ENCODE measurements at regions not wholly inside any gene's neighbourhood (a gene's known extent, or its start where the extent isn't known, plus 50 kb on each side); places are given as distances from the start of the nearest gene placed in this dataset.
A peak's percentile ranks its signal among the peaks of the same experiment; 100 is the strongest.

DNA sequence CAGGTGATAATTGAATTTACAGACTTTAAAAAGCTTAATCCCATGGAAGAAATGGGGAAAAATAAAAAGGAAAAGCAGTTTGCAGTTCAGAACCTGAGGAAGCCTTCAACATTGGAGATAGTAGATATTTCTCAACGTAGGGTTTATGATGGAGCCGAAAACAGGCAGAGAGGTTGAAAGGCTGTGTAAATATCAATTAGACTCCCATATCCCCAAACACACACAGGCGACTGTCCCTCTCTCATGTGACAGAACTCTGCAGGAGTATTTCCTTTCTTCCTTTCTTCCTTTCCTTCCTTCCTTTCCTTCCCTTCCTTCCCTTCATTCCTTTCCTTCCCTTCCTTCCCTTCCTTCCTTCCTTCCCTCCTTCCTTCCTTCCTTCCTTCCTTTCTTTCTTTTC, 406.5 kb downstream of the LPIN1 start:
- Histone ChIP-seq H3K4me3 (ENCODE audit: low read length in 2 of 2) (no peak overlapping the region), H3K9me3 (ENCODE audit: control insufficient read depth in 1 of 2, low read length in 2 of 2) (no peaks in the 10 kb centered on the region), H3K4me1 (ENCODE audit: insufficient read depth, low read length) (no peaks in the 10 kb centered on the region), H3K27me3 (ENCODE audit: insufficient read depth, low read length) (no peaks in the 10 kb centered on the region), H3K36me3 (ENCODE audit: insufficient read depth, low read length) (no peaks in the 10 kb centered on the region), H3K27ac (ENCODE audit: low read depth, low read length) (no peak overlapping the region)
- intact Hi-C loops (cut with micrococcal nuclease), result no loop called here
- no peak for DNase-seq
- H3K9me3 Mint-ChIP-seq, result no peaks in the 10 kb centered on the region
- H3K36me3 Mint-ChIP-seq, result no peaks in the 10 kb centered on the region
- POLR2A ChIA-PET (ENCODE audit: partially characterized antibody), result no interaction called here
- no peak overlapping the region for H3K4me3 Mint-ChIP-seq
- peak overlapping the region in 1 of 7 donors; percentile 19 for H3K27ac Mint-ChIP-seq
- H3K4me1 Mint-ChIP-seq, result peaks cover 0 to 6% (median 0%) of the 10 kb centered on the region in 4 donors
- CTCF ChIA-PET (ENCODE audit: partially characterized antibody), result interaction anchor here (1.2 kb wide), 1 partner anchor 14 kb away, joined by 3 read pairs; no protein-coding TSS in a partner anchor
- H3K27me3 Mint-ChIP-seq, result peaks cover 0 to 2% of the 10 kb centered on the region in 2 donors

DNA sequence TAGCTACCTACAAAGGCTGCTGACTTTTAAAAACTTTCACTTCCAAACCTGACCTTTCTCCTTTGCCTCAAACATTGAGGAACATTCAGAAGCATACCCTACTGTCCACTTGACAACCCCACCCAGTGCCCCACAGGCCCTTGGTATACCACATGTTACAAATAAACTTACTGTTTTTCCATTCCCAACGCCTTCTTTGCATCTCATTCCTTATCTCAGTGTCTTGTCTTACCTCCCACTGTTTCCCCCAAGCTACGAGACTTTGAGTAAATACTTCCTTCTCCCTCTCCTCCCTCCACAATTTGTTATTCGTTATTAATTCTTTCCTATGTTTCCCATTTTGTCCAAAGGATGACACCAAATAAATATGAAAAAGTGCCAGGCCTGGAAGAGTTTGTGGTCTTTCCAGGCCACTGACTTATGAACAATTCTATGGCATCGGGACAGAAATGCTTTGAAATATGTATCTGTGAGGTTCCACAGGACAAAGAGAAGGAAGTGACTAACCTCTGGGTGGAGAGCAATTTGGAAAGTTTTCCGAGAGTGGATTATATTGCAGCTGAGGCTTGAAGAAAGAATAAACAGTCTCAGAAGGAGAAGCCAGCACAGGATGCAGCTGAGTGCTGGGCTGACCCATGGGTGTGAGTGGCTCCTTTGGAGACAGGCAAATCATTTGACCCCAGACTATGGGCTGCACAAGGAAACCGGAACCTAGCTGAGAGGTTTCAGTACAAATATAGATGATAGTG, 409.0 kb downstream of the LPIN1 start:
- Mint-ChIP-seq H3K9me3 (peaks cover 0 to 4% (median 0%) of the 10 kb centered on the region in 8 donors), H3K4me1 (peaks cover 0 to 6% (median 0%) of the 10 kb centered on the region in 4 donors), H3K4me3 (no peak overlapping the region), H3K36me3 (no peaks in the 10 kb centered on the region), H3K27me3 (peaks cover 2% of the 10 kb centered on the region in 2 donors), H3K27ac (no peak overlapping the region)
- Histone ChIP-seq H3K4me1 (ENCODE audit: insufficient read depth, low read length) (no peaks in the 10 kb centered on the region), H3K36me3 (ENCODE audit: insufficient read depth, low read length) (no peaks in the 10 kb centered on the region), H3K27ac (ENCODE audit: low read depth, low read length) (no peak overlapping the region), H3K27me3 (ENCODE audit: insufficient read depth, low read length) (no peaks in the 10 kb centered on the region), H3K4me3 (ENCODE audit: low read length in 2 of 2) (no peak overlapping the region), H3K9me3 (ENCODE audit: control insufficient read depth in 1 of 2, low read length in 2 of 2) (no peaks in the 10 kb centered on the region)
- no peak for DNase-seq
- ChIA-PET CTCF (ENCODE audit: partially characterized antibody) (interaction anchor here (1.3 kb wide), 1 partner anchor 9 kb away, joined by 3 read pairs; no protein-coding TSS in a partner anchor), POLR2A (ENCODE audit: partially characterized antibody) (no interaction called here)
- intact Hi-C loops (cut with micrococcal nuclease), result no loop called here

DNA sequence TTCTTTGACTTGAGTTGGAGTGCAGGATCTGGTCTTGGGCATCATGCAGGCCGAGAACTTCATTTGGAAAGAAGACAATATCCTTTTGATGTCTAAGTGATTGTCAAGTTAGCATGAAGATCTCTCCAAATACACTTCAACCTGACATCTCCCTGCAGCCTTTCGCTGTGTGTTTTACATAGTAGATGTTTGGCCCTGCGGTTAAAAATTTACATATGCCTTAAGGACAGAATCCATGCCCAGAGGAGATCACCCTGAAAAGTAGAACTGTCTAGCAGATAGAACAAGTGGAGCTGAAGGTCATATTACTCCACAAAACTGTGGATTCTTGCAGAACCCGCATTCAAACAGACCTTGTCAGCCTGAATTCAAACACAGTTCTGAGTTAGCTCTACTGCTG, 409.9 kb downstream of the LPIN1 start:
- no peaks in the 10 kb centered on the region for H3K36me3 Mint-ChIP-seq
- intact Hi-C loops (cut with micrococcal nuclease), result no loop called here
- H3K27me3 ChIP-seq (ENCODE audit: insufficient read depth, low read length), result no peaks in the 10 kb centered on the region
- H3K4me1 Mint-ChIP-seq, result peaks cover 0 to 6% (median 0%) of the 10 kb centered on the region in 4 donors
- H3K36me3 ChIP-seq (ENCODE audit: insufficient read depth, low read length), result no peaks in the 10 kb centered on the region
- ChIA-PET POLR2A (ENCODE audit: partially characterized antibody) (no interaction called here), CTCF (ENCODE audit: partially characterized antibody) (interaction anchor here (1.3 to 1.5 kb wide), 2 partner anchors 8 to 775 kb away, joined by 3 to 4 read pairs; no protein-coding TSS in a partner anchor)
- no peaks in the 10 kb centered on the region for H3K9me3 ChIP-seq (ENCODE audit: control insufficient read depth in 1 of 2, low read length in 2 of 2)
- H3K27ac Mint-ChIP-seq, result no peak overlapping the region
- H3K4me3 Mint-ChIP-seq, result no peak overlapping the region
- no peak for DNase-seq
- H3K27me3 Mint-ChIP-seq, result peaks cover 2 to 3% of the 10 kb centered on the region in 2 donors
- H3K27ac ChIP-seq (ENCODE audit: low read depth, low read length), result no peak overlapping the region
- H3K4me1 ChIP-seq (ENCODE audit: insufficient read depth, low read length), result no peaks in the 10 kb centered on the region
- no peak overlapping the region for H3K4me3 ChIP-seq (ENCODE audit: low read length in 2 of 2)
- peaks cover 0 to 7% (median 0%) of the 10 kb centered on the region in 8 donors for H3K9me3 Mint-ChIP-seq

DNA sequence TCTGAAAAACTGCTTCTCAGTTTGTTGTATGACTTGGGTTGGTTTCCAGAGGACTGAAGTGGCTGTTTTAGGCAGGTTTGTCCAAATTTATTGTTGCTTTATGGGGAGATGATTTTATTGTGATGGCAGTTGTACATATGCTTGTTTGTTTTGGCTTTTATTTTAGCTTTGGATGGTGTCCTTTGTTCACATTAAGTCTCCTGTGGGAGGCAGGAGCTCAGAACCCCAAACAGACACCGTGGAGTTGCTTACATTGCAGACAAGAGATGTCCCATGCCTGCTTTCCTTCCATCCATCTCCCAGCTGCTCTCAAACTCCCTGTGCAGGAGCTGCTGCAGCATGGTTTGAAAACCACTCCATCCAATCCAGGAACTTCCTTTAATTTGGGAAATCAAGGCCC, 414.7 kb downstream of the LPIN1 start:
- H3K4me3 Mint-ChIP-seq, result no peak overlapping the region
- H3K4me3 ChIP-seq (ENCODE audit: low read length in 2 of 2), result no peak overlapping the region
- H3K9me3 ChIP-seq (ENCODE audit: control insufficient read depth in 1 of 2, low read length in 2 of 2), result no peaks in the 10 kb centered on the region
- no peak for DNase-seq
- no peak overlapping the region for H3K27ac ChIP-seq (ENCODE audit: low read depth, low read length)
- no peaks in the 10 kb centered on the region for H3K36me3 ChIP-seq (ENCODE audit: insufficient read depth, low read length)
- no peaks in the 10 kb centered on the region for H3K4me1 ChIP-seq (ENCODE audit: insufficient read depth, low read length)
- POLR2A ChIA-PET (ENCODE audit: partially characterized antibody), result no interaction called here
- H3K27me3 Mint-ChIP-seq, result peaks cover 0 to 7% of the 10 kb centered on the region in 2 donors
- H3K27ac Mint-ChIP-seq, result peak overlapping the region in 1 of 7 donors; percentile 67
- H3K36me3 Mint-ChIP-seq, result peaks cover 0 to 5% of the 10 kb centered on the region in 2 donors
- CTCF ChIA-PET (ENCODE audit: partially characterized antibody), result interaction anchor here (2.0 kb wide), 1 partner anchor 297 kb away, joined by 5 read pairs; no protein-coding TSS in a partner anchor
- H3K4me1 Mint-ChIP-seq, result peaks cover 0 to 7% (median 6%) of the 10 kb centered on the region in 4 donors
- no peaks in the 10 kb centered on the region for H3K27me3 ChIP-seq (ENCODE audit: insufficient read depth, low read length)
- H3K9me3 Mint-ChIP-seq, result peaks cover 0 to 7% (median 0%) of the 10 kb centered on the region in 8 donors
- intact Hi-C loops (cut with micrococcal nuclease), result no loop called here

DNA sequence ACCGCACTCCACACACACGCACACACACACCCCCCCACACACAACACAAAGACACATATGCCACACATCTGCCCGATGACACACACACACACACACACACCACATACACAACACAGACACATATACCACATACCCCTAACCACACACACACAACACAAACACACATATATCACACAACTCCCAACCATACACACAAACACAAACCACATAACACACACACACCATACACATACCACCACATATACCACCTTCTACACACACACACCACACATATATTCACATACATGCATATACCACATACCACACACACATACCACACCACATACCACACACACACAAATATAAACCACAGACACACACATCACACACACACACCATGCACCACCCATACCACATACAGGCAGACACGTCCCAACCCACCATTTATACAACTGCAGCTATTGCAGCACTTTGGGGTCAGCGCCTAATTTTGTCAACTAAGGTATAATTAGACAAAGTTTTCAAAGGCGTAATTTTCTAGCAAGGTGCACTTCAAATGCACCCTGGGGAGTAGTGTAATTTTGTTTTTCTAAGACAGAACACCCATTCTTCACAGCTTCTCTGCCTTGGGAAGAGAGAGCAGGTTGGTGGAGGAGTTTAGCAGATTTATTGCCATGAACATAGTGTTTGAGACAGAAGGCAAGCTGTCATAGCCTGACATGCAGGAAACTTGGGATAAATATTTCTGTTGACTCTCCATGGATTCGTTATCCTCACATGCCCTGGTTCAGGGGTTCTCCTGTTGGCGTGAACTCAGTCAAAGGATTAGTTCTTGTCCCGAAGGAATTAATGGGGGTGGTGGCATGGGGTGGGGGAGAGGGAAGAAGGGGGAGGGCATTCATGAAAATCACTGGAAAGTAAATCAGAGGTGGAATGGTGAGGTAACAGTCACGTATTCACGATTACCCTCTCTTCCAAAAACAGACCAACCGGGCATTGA, 416.1 kb downstream of the LPIN1 start:
- H3K9me3 ChIP-seq (ENCODE audit: control insufficient read depth in 1 of 2, low read length in 2 of 2), result no peaks in the 10 kb centered on the region
- intact Hi-C loops (cut with micrococcal nuclease), result no loop called here
- Mint-ChIP-seq H3K9me3 (peaks cover 0 to 7% (median 0%) of the 10 kb centered on the region in 8 donors), H3K4me3 (no peak overlapping the region), H3K36me3 (peaks cover 0 to 5% of the 10 kb centered on the region in 2 donors), H3K27me3 (peaks cover 0 to 7% of the 10 kb centered on the region in 2 donors), H3K4me1 (peaks cover under 1 to 8% (median 6%) of the 10 kb centered on the region in 4 donors), H3K27ac (peak overlapping the region in 2 of 7 donors; percentile 20 to 25)
- no peaks in the 10 kb centered on the region for H3K36me3 ChIP-seq (ENCODE audit: insufficient read depth, low read length)
- no peak overlapping the region for H3K27ac ChIP-seq (ENCODE audit: low read depth, low read length)
- no peaks in the 10 kb centered on the region for H3K4me1 ChIP-seq (ENCODE audit: insufficient read depth, low read length)
- POLR2A ChIA-PET (ENCODE audit: partially characterized antibody), result no interaction called here
- H3K27me3 ChIP-seq (ENCODE audit: insufficient read depth, low read length), result no peaks in the 10 kb centered on the region
- CTCF ChIA-PET (ENCODE audit: partially characterized antibody), result interaction anchor here (0.6 kb wide), 1 partner anchor 15 kb away, joined by 3 read pairs; no protein-coding TSS in a partner anchor
- no peak overlapping the region for H3K4me3 ChIP-seq (ENCODE audit: low read length in 2 of 2)
- DNase-seq, result no peak

DNA sequence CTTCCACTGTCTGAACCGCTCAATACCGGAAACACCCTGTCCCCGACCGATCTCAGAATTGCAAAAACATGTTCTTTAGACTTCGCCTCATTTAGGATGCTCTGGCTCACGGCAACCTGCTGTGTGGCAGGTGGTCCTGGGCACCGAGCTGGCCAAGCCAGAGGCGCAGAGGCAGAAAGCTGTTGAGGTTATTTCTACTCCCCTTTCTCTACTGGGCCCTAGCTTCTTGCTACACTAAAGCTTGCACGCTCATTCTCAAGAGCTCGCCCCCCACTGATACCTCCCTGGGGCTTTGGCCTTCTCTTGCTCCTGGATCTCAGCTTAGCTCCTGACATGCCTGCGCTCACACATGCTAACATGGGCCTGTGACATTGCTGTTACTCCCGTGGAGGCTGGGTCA, 417.4 kb downstream of the LPIN1 start:
- Histone ChIP-seq H3K4me3 (ENCODE audit: low read length in 2 of 2) (no peak overlapping the region), H3K27ac (ENCODE audit: low read depth, low read length) (no peak overlapping the region), H3K27me3 (ENCODE audit: insufficient read depth, low read length) (no peaks in the 10 kb centered on the region), H3K36me3 (ENCODE audit: insufficient read depth, low read length) (no peaks in the 10 kb centered on the region), H3K9me3 (ENCODE audit: control insufficient read depth in 1 of 2, low read length in 2 of 2) (no peaks in the 10 kb centered on the region), H3K4me1 (ENCODE audit: insufficient read depth, low read length) (peaks cover 6% of the 10 kb centered on the region)
- no peak overlapping the region for H3K27ac Mint-ChIP-seq
- peaks cover 0 to 7% of the 10 kb centered on the region in 2 donors for H3K27me3 Mint-ChIP-seq
- H3K36me3 Mint-ChIP-seq, result peaks cover 0 to 5% of the 10 kb centered on the region in 2 donors
- H3K4me3 Mint-ChIP-seq, result no peak overlapping the region
- ChIA-PET POLR2A (ENCODE audit: partially characterized antibody) (no interaction called here), CTCF (ENCODE audit: partially characterized antibody) (interaction anchor here (0.6 kb wide), 1 partner anchor 331 kb away, joined by 3 read pairs; no protein-coding TSS in a partner anchor)
- H3K9me3 Mint-ChIP-seq, result peaks cover 0 to 7% (median 0%) of the 10 kb centered on the region in 8 donors
- DNase-seq, result no peak
- peaks cover 8 to 18% (median 12%) of the 10 kb centered on the region in 4 donors for H3K4me1 Mint-ChIP-seq
- intact Hi-C loops (cut with micrococcal nuclease), result no loop called here

All from CD4-positive, alpha-beta memory T cell (primary cell).